ENCODE measurements at regions not wholly inside any gene's neighbourhood (a gene's known extent, or its start where the extent isn't known, plus 50 kb on each side); places are given as distances from the start of the nearest gene placed in this dataset.

GRCh38 chr4:10342866-10343265, 114.4 kb downstream of the ZNF518B start:
- TF ChIP-seq ZNF781 (CRISPR knock-in tag; IDR thresholded peaks at IDR 0.05; ENCODE audit: borderline replicate concordance, not compliant biosample characterization) (no peak), POLR2AphosphoS5 (IDR thresholded peaks at IDR 0.05; ENCODE audit: low read depth, low read length) (no peak), RAD51 (IDR thresholded peaks at IDR 0.05; ENCODE audit: borderline replicate concordance) (no peak), CTCF (CRISPR knock-in tag; IDR thresholded peaks at IDR 0.05) (no peak), ZNF766 (CRISPR knock-in tag; IDR thresholded peaks at IDR 0.05; ENCODE audit: borderline replicate concordance) (no peak), SMAD9 (CRISPR knock-in tag; IDR thresholded peaks at IDR 0.05) (no peak), ZFP82 (CRISPR knock-in tag; IDR thresholded peaks at IDR 0.05; ENCODE audit: borderline replicate concordance) (no peak), RAD21 (CRISPR knock-in tag; IDR thresholded peaks at IDR 0.05) (no peak)
